ENCODE measurements at regions not wholly inside any gene's neighbourhood (a gene's known extent, or its start where the extent isn't known, plus 50 kb on each side); places are given as distances from the start of the nearest gene placed in this dataset.

DNA sequence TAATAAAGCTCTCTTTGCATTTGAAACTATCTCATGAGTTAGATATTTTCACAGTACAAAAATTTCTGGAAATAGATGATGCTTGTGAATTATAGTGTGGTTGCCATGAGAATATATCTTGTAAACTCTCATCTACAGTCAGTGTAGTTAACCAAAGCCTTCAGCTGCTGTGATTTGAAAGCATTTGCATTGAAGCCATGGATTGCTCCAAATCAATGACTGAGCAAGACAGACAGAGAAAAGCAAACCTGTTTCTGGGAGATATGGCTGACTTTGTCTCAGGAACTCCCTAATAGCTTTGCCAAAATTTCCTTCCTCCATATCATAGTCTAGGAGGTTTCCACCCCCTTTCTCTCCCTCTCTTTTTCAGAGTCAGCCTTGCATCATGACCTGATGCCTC is 955.3 kb downstream of the REEP3 start:
- Histone ChIP-seq H4K20me1 (replicated peaks; ENCODE audit: insufficient read depth) (no peaks in the 10 kb centered on the region), H3K79me2 (replicated peaks; ENCODE audit: insufficient read depth) (no peaks in the 10 kb centered on the region), H3K27me3 (ENCODE audit: insufficient read depth) (no peaks in the 10 kb centered on the region), H3K4me3 (no peak overlapping the region), H3K4me1 (ENCODE audit: insufficient read depth) (no peaks in the 10 kb centered on the region), H3K36me3 (ENCODE audit: insufficient read depth) (peaks cover 3% of the 10 kb centered on the region; the same call in 1 of the 2 replicates), H3K4me2 (no peak overlapping the region), H3K9me2 (ENCODE audit: insufficient read depth) (no peaks in the 10 kb centered on the region), H3F3A (replicated peaks; ENCODE audit: low read depth) (no peaks in the 10 kb centered on the region), H3K27ac (ENCODE audit: low read depth) (no peak overlapping the region), H2AFZ (no peak overlapping the region)
- DNase-seq (ENCODE audit: low spot score) (no peak), ATAC-seq (no peak)
- H3K4me1 Mint-ChIP-seq: no peaks in the 10 kb centered on the region
- no peaks in the 10 kb centered on the region for H3K27me3 Mint-ChIP-seq (ENCODE audit: insufficient read depth, low read depth, poor library complexity)
- H3K36me3 Mint-ChIP-seq (ENCODE audit: low read depth): no peaks in the 10 kb centered on the region; the same call in 2 of the 3 replicates
- H3K9me3 Mint-ChIP-seq: peaks cover 14% of the 10 kb centered on the region
- no peak overlapping the region for H3K27ac Mint-ChIP-seq
- no peak overlapping the region for H3K4me3 Mint-ChIP-seq
- TF ChIP-seq, protein P1, sequence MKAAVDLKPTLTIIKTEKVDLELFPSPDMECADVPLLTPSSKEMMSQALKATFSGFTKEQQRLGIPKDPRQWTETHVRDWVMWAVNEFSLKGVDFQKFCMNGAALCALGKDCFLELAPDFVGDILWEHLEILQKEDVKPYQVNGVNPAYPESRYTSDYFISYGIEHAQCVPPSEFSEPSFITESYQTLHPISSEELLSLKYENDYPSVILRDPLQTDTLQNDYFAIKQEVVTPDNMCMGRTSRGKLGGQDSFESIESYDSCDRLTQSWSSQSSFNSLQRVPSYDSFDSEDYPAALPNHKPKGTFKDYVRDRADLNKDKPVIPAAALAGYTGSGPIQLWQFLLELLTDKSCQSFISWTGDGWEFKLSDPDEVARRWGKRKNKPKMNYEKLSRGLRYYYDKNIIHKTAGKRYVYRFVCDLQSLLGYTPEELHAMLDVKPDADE (IDR thresholded peaks at IDR 0.05): no peak
- no peak for TF ChIP-seq POLR2AphosphoS5 (IDR thresholded peaks at IDR 0.05; ENCODE audit: low read depth)
- TF ChIP-seq EZH2phosphoT487 (IDR thresholded peaks at IDR 0.05; ENCODE audit: unreplicated experiment): no peak
- TF ChIP-seq ZNF331 (CRISPR knock-in tag; IDR thresholded peaks at IDR 0.05; ENCODE audit: low read depth): no peak
- TF ChIP-seq EZH2 (IDR thresholded peaks at IDR 0.05; ENCODE audit: low read depth, unreplicated experiment): no peak
- TF ChIP-seq STAT1 (IDR thresholded peaks at IDR 0.05; ENCODE audit: unreplicated experiment): no peak
- TF ChIP-seq CREB1 (CRISPR knock-in tag; IDR thresholded peaks at IDR 0.05; ENCODE audit: low read depth): no peak
- no peak for TF ChIP-seq JUNB (IDR thresholded peaks at IDR 0.05; ENCODE audit: unreplicated experiment)
- TF ChIP-seq, protein P2, sequence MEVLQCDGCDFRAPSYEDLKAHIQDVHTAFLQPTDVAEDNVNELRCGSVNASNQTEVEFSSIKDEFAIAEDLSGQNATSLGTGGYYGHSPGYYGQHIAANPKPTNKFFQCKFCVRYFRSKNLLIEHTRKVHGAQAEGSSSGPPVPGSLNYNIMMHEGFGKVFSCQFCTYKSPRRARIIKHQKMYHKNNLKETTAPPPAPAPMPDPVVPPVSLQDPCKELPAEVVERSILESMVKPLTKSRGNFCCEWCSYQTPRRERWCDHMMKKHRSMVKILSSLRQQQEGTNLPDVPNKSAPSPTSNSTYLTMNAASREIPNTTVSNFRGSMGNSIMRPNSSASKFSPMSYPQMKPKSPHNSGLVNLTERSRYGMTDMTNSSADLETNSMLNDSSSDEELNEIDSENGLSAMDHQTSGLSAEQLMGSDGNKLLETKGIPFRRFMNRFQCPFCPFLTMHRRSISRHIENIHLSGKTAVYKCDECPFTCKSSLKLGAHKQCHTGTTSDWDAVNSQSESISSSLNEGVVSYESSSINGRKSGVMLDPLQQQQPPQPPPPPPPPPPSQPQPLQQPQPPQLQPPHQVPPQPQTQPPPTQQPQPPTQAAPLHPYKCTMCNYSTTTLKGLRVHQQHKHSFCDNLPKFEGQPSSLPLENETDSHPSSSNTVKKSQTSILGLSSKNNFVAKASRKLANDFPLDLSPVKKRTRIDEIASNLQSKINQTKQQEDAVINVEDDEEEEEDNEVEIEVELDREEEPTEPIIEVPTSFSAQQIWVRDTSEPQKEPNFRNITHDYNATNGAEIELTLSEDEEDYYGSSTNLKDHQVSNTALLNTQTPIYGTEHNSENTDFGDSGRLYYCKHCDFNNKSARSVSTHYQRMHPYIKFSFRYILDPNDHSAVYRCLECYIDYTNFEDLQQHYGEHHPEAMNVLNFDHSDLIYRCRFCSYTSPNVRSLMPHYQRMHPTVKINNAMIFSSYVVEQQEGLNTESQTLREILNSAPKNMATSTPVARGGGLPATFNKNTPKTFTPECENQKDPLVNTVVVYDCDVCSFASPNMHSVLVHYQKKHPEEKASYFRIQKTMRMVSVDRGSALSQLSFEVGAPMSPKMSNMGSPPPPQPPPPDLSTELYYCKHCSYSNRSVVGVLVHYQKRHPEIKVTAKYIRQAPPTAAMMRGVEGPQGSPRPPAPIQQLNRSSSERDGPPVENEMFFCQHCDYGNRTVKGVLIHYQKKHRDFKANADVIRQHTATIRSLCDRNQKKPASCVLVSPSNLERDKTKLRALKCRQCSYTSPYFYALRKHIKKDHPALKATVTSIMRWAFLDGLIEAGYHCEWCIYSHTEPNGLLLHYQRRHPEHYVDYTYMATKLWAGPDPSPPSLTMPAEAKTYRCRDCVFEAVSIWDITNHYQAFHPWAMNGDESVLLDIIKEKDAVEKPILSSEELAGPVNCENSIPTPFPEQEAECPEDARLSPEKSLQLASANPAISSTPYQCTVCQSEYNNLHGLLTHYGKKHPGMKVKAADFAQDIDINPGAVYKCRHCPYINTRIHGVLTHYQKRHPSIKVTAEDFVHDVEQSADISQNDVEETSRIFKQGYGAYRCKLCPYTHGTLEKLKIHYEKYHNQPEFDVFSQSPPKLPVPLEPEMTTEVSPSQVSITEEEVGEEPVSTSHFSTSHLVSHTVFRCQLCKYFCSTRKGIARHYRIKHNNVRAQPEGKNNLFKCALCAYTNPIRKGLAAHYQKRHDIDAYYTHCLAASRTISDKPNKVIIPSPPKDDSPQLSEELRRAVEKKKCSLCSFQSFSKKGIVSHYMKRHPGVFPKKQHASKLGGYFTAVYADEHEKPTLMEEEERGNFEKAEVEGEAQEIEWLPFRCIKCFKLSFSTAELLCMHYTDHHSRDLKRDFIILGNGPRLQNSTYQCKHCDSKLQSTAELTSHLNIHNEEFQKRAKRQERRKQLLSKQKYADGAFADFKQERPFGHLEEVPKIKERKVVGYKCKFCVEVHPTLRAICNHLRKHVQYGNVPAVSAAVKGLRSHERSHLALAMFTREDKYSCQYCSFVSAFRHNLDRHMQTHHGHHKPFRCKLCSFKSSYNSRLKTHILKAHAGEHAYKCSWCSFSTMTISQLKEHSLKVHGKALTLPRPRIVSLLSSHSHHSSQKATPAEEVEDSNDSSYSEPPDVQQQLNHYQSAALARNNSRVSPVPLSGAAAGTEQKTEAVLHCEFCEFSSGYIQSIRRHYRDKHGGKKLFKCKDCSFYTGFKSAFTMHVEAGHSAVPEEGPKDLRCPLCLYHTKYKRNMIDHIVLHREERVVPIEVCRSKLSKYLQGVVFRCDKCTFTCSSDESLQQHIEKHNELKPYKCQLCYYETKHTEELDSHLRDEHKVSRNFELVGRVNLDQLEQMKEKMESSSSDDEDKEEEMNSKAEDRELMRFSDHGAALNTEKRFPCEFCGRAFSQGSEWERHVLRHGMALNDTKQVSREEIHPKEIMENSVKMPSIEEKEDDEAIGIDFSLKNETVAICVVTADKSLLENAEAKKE (CRISPR knock-in tag; IDR thresholded peaks at IDR 0.05): no peak
- no peak for TF ChIP-seq NANOG (IDR thresholded peaks at IDR 0.05; ENCODE audit: borderline replicate concordance)
- TF ChIP-seq ZNF114 (CRISPR knock-in tag; IDR thresholded peaks at IDR 0.05): no peak
- TF ChIP-seq, protein P3, sequence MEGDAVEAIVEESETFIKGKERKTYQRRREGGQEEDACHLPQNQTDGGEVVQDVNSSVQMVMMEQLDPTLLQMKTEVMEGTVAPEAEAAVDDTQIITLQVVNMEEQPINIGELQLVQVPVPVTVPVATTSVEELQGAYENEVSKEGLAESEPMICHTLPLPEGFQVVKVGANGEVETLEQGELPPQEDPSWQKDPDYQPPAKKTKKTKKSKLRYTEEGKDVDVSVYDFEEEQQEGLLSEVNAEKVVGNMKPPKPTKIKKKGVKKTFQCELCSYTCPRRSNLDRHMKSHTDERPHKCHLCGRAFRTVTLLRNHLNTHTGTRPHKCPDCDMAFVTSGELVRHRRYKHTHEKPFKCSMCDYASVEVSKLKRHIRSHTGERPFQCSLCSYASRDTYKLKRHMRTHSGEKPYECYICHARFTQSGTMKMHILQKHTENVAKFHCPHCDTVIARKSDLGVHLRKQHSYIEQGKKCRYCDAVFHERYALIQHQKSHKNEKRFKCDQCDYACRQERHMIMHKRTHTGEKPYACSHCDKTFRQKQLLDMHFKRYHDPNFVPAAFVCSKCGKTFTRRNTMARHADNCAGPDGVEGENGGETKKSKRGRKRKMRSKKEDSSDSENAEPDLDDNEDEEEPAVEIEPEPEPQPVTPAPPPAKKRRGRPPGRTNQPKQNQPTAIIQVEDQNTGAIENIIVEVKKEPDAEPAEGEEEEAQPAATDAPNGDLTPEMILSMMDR (conservative IDR thresholded peaks at IDR 0.05; ENCODE audit: low read depth in 2 of 2): no peak
- TF ChIP-seq, protein P4, sequence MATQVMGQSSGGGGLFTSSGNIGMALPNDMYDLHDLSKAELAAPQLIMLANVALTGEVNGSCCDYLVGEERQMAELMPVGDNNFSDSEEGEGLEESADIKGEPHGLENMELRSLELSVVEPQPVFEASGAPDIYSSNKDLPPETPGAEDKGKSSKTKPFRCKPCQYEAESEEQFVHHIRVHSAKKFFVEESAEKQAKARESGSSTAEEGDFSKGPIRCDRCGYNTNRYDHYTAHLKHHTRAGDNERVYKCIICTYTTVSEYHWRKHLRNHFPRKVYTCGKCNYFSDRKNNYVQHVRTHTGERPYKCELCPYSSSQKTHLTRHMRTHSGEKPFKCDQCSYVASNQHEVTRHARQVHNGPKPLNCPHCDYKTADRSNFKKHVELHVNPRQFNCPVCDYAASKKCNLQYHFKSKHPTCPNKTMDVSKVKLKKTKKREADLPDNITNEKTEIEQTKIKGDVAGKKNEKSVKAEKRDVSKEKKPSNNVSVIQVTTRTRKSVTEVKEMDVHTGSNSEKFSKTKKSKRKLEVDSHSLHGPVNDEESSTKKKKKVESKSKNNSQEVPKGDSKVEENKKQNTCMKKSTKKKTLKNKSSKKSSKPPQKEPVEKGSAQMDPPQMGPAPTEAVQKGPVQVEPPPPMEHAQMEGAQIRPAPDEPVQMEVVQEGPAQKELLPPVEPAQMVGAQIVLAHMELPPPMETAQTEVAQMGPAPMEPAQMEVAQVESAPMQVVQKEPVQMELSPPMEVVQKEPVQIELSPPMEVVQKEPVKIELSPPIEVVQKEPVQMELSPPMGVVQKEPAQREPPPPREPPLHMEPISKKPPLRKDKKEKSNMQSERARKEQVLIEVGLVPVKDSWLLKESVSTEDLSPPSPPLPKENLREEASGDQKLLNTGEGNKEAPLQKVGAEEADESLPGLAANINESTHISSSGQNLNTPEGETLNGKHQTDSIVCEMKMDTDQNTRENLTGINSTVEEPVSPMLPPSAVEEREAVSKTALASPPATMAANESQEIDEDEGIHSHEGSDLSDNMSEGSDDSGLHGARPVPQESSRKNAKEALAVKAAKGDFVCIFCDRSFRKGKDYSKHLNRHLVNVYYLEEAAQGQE (IDR thresholded peaks at IDR 0.05; ENCODE audit: unreplicated experiment): no peak
